ENCODE measurements at regions not wholly inside any gene's neighbourhood (a gene's known extent, or its start where the extent isn't known, plus 50 kb on each side); places are given as distances from the start of the nearest gene placed in this dataset.
"Not testable (repeated sequence)": the region's sequence is repeated elsewhere in the genome, so short reads cannot be mapped to it uniquely, and the experiment has no call there.

- no peak for DNase-seq (ENCODE audit: low spot score)
- no peak for FAIRE-seq
These were observed 78.0 kb upstream of the LHFPL2 start for GRCh38 chr5:78726571-78726970.

- FAIRE-seq (no peak), DNase-seq (ENCODE audit: low spot score) (no peak)
These were observed 77.4 kb upstream of the LHFPL2 start for GRCh38 chr5:78726003-78726402.

GRCh38 chr5:78724061-78724460, 75.5 kb upstream of the LHFPL2 start:
- DNase-seq (ENCODE audit: low spot score) (no peak), FAIRE-seq (no peak)

GRCh38 chr5:78720997-78721396, 72.4 kb upstream of the LHFPL2 start:
- no peak for DNase-seq (ENCODE audit: low spot score)
- FAIRE-seq = no peak

- DNase-seq (ENCODE audit: low spot score) (no peak), FAIRE-seq (no peak)
These were observed 71.8 kb upstream of the LHFPL2 start for GRCh38 chr5:78720227-78720985.

GRCh38 chr5:78719504-78720219, 71.1 kb upstream of the LHFPL2 start:
- DNase-seq (ENCODE audit: low spot score) (no peak), FAIRE-seq (no peak)

- FAIRE-seq (no peak), DNase-seq (ENCODE audit: low spot score) (no peak)
These were observed 70.3 kb upstream of the LHFPL2 start for GRCh38 chr5:78718824-78719223.

- no peak for FAIRE-seq
- no peak for DNase-seq (ENCODE audit: low spot score)
These were observed 69.4 kb upstream of the LHFPL2 start for GRCh38 chr5:78717674-78718584.

GRCh38 chr5:78716206-78716605, 67.6 kb upstream of the LHFPL2 start:
- no peak for FAIRE-seq
- DNase-seq (ENCODE audit: low spot score) = no peak

GRCh38 chr5:78715351-78715750, 66.8 kb upstream of the LHFPL2 start:
- DNase-seq (ENCODE audit: low spot score); FAIRE-seq: not testable (repeated sequence)

GRCh38 chr5:78711670-78712069, 63.1 kb upstream of the LHFPL2 start:
- FAIRE-seq; DNase-seq (ENCODE audit: low spot score): not testable (repeated sequence)

GRCh38 chr5:78709729-78710430, 61.3 kb upstream of the LHFPL2 start:
- FAIRE-seq; DNase-seq (ENCODE audit: low spot score): not testable (repeated sequence)

- no peak for DNase-seq (ENCODE audit: low spot score)
- no peak for FAIRE-seq
These were observed 58.3 kb upstream of the LHFPL2 start for GRCh38 chr5:78706825-78707224.

GRCh38 chr5:78706381-78706780, 57.8 kb upstream of the LHFPL2 start:
- DNase-seq (ENCODE audit: low spot score) (no peak), FAIRE-seq (no peak)

- no peak for FAIRE-seq
These were observed 57.3 kb upstream of the LHFPL2 start for GRCh38 chr5:78705826-78706225.

GRCh38 chr5:78701795-78702410, 53.3 kb upstream of the LHFPL2 start:
- DNase-seq (ENCODE audit: low spot score) (no peak), FAIRE-seq (no peak)

More at GRCh38 chr5:78705826-78706225, 57.3 kb upstream of the LHFPL2 start:
- DNase-seq (ENCODE audit: low spot score) = no peak

GRCh38 chr5:78699552-78700153, 51.1 kb upstream of the LHFPL2 start:
- DNase-seq (ENCODE audit: low spot score) = peak; percentile 71
- peak; percentile 46 for FAIRE-seq

GRCh38 chr5:78698191-78698791, 49.7 kb upstream of the LHFPL2 start:
- peak; percentile 20 for FAIRE-seq
- no peak for DNase-seq (ENCODE audit: low spot score)
